Skin of body (tissue), 1 donor: ENCODE measurements at regions not wholly inside any gene's neighbourhood (a gene's known extent, or its start where the extent isn't known, plus 50 kb on each side); places are given as distances from the start of the nearest gene placed in this dataset.
"Not testable (repeated sequence)": the region's sequence is repeated elsewhere in the genome, so short reads cannot be mapped to it uniquely, and the experiment has no call there.

Source experiments
- DNase-seq: peaks from one replicate; lab custom pipeline; 2025; lab: John Stamatoyannopoulos, UW

DNA sequence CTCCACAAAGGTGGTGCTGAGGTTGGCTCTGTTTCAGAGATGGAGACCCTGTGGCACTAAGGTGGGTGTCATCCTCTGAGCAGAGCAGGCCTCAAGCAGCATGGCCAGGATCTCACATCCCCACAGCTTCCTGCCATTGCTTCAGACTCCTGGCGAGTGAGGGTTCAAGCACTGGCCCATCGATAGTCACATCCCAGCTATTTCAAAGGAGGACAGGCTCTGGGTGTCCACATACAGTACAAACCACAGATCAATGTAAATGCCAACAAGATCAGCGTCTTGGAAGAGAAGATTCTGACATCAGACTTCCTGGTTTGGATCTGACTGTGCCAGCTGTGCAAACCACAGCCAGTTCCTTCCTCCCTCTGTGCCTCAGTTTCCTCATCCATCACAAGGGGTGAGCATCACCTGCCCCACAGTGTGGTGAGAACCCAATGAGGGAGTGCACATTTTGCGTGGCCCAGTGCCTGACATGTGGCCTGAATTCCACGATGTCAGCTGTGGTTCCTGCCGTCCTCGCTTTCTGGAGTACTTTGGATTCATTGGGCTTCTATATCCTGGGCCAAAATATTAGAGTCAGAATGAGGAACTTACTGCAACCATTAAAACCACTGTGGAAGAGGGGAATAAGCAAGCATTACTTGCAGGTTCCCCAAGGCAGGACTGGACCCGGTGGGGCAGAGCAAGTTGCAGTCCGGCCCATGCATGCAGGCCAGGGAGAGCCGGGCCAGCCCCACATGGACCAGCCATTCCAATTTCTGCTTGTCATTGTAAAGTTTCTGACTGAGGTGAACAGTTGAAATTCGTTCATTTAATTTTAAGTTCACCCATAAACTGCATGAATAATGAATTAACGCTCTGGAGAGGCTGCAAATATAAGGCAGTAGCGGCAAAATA is 236.0 kb downstream of the TTLL2 start:
- DNase-seq = no peak

DNA sequence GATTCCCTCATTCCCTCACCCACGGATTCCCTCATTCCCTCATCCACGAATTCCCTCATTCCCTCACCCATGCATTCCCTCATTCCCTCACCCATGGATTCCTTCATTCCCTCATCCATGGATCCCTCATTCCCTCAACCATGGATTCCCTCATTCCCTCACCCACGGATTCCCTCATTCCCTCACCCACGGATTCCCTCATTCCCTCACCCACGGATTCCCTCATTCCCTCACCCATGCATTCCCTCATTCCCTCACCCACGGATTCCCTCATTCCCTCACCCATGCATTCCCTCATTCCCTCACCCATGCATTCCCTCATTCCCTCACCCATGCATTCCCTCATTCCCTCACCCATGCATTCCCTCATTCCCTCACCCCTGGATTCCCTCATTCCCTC is 238.0 kb downstream of the TTLL2 start:
- DNase-seq = not testable (repeated sequence)

DNA sequence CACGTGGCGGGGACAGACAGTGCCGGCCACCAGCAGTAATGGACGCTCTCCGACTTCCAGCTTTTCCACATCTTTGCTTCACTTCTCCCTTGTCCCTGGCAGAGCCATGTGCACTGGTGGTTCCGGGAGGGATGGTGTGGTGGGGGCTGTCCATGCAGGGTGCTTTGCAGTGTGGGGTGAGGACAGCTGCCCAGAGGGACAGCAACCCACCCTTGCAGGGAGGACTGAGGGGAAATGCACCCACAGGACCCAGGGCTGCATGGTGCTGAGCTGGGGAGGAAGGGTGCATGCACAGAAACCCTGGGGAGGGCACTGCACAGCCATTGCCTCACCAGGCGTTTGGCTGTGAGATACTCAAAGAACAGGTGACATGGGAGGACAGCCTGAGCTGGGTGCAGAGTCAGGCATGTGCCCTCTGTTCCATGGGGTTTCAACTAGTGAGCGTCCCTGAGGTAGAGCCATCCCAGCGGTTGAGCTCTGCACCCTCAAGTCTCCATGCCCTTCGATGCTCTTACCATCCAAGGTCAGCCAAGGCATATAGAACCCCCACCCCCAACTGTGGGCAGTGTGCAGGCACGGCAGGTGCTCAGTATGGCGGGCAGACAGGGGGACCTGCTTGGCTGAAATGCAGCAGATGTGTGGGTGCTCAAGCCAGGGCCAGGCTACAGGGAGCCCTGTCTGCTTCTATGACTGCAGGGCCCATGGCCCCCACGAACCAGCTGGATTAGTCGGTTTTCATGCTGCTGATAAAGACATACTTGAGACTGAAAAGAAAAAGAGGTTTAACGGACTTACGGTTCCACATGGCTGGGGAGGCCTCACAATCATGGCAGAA is 239.7 kb downstream of the TTLL2 start:
- no peak for DNase-seq

DNA sequence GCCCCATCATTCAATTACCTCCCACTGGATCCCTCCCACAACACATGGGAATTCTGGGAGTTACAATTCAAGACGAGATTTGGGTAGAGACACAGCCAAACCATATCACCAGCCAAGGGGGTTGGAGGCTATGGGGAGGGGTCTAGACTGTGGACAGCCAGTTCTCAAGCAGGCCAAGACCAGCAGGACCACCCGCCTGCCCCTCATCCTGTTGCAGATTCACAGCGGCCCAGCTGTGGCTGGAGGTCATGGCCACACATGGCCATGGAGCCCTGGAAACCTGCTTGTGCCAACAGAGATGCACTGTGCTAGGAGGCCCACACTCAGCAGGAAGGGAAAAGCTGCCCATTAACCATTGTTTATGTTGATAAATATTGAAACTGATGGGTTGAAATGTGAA is 240.5 kb downstream of the TTLL2 start:
- no peak for DNase-seq

DNA sequence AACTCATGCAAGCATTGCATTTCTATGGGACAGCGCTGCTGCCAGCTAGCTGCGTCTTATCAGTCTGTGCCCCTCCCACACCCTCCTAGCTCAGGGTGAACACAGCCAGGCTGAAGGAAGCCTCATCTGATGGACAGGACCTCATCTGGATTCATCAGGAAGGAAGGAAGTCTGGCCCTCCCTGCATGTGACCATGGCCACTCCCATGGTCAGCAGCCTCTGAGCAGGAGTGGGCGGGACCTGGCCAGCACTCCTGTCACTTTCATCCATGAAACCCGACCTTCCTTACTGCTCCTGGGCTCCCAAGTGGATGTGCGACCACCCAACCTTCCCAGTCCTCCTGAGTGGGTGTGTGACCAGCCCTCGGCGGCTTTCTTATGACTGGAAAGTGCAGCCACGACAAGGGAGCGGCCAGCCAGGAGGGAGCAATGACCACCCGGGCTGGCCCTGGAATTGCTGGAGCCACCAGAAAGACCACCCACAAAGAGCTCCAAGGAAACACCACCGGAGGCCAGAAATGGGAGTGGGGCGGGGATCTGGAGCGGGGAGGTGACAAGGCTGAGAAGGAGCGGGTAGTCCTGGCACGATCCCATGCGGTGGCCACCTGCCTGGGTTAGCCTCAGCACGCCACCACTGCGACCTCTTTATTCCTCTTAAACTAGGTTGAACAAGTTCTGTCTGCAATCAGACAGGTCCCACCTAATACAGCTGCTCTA is 241.2 kb downstream of the TTLL2 start:
- no peak for DNase-seq

DNA sequence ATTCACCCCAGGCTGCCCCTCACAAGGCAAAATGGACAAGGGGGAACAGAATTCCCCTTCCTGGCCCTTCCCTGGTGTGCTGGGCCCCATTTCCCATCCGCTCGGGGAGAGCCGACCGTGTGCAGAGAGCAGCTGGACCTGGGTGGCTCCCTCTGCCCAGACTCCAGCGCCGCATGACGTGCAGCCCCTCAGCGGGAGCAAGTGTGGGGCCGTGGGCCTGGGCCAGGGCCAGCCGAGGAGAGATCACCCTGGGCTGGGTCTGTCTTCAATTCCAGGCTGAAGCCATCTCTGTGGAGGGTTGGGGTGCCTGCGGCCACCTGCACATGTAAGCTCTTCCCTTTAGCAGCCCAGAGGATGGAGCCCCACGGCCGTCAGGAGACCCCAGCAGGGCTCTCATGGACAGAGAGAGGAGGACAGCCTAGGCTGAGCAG is 241.8 kb downstream of the TTLL2 start:
- no peak for DNase-seq

DNA sequence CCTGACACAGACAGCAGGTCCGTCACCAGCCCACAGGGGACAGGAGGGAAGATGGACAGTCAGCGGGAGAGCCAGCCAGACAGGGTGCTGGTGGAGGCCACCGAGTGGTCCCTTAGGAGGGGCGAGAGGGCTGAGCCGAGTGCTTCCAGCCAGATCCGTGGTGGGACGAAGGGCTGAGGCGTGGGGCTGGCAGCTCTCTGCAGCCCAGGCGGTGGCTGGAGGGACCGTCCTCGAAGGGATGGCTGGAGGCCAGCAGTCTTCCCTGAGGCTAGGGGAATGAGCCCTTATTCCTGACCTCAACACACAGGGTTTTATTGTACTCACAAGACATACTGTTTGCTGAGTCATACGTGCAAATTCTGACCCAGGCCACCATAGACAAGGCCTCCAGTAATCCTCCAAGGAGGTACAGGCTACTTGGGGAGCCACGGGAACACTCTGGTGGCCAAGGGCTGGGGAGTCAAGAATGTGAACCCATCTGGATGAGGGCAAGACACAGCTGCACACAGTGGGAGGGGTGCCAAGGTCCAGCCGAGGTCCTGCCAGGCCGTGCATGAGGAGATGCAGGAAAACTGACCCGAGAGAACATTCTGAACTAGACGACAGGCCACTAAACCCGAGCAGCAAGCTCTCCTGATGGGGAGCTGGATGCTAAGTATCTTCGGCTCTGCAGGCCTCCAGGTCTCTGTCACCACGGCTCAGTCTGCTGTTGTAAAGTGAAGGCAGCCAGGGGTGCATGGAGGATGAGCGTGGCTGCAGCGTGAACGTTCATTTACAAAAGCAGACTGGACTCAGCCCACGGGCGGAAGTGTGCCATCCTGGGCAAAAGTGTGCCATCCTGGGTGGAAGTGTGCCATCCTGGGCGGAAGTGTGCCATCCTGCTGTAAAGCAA is 242.5 kb downstream of the TTLL2 start:
- DNase-seq = no peak

DNA sequence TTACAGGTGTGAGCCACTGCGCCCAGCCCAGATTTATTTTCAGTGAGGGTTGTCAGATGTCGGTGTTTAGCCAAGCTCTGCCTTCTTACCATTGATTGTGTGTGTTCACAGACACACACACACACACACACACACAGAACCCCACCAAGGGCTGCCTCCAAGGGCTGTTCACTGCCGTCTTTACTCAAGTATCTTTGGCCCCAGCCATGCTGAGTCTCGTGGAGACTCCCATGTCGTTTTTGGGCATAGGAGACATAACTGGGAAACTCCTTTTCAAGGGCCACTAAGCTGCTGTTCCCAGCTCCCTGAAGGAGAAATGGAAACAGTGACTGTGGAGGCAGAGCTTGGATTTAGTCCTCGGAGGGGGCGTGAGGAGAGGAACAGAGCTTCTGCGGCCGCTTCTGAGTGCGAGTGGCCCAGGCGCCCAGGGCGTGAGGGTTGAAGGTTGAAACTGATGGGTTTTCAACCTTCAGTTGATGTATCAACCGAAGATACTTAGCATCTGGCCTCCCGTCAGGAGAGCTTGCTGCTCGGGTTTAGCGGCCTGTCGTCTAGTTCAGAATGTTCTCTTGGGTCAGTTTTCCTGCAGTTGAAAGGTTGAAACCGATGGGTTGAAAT is 243.6 kb downstream of the TTLL2 start:
- no peak for DNase-seq

DNA sequence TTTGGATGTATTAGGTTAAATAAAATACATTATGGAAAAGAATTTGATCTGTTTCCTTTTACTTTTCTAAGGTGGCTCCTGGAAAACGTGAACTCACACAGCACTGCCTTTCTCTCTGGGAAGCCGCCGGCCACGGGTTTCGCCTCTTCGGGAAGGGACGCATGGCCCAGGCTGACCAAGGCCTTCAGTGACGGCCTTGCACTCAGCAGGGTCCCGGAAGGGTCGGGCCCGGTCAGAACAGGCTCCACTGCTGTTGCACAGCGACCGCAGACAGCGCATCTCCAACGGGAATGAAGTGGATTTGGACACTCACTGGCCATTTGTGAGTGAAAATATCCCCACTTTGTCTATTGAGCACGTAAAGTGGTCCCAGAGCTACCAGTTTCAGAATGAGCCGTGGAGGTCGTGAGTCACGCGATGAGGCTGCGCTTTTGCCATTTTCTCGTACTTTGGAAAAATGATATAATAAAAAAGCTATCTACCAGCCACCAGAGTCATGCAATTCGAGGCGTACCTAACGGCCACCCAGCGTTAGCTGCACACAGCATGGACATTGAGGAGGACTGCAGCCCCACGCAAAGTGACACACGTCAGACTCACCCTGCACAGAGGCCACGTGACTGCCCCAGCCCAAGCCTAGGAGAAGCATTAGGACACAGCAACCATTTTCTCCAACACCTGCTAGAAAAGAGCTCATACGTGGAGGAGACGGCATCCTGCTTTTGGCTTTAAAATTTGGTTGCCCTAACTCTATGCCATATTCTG is 244.3 kb downstream of the TTLL2 start:
- DNase-seq = no peak

DNA sequence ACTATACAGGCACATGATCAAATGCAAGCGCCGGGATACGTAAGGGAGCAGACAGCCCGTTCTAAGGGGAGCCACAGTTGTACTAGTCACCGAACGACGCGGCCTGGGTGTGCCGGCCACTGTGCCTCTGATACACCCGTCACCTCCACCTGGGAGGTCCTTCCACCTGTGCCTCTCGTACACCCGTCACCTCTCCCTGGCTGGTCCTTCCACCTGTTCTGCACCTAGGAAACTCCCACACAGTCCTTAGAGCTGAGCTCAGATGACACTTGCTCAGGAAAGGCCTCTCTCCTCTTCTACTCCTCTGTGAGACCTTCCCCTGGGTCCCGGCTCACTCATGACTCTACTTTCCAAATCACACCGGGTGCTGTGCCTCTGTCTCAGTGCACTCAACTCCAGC is 245.0 kb downstream of the TTLL2 start:
- DNase-seq = no peak

DNA sequence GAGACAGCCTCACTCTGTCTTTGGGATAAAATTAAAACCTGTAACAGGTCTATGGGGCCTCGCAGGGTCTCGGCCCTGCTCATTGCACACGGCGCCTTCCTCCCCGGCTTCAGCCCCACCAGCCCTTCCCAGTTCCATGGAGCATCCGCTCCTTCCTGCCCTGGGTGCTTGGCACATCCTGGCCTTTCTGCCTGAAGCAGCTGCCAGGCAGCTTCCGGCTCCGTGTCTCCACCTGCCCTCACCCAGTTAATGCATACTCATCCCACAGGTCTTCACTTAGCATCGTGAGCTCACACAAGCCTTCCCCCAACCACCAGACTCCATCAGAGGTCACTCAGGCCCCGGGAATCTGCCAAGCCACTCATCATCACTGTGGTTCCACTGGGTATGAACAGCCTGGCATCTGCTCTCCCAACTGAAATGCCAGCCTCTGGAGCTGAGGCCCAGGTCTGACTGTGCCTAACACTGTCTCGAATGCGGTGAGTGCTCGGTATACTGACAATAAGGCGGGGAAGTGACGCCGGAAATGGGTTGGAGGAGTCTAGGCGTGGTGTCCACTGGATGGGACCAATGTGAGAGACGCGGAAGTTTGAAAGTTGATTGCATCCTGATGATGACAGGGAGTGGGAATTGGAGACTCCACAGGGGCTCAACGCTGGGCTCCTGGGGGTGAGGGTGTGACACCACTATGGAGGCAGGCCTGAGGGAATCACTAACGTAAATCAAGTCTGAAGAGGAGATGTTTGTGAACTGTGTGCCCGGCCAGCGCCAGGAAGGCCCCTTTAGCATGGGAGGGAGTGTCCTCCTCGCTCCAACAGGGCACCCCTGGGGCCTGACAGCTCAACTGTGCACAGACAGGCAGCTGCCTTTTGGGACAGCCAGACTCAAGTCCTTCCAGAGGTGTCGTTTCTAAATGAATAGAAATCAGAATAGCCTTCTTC is 245.8 kb downstream of the TTLL2 start:
- DNase-seq = no peak

DNA sequence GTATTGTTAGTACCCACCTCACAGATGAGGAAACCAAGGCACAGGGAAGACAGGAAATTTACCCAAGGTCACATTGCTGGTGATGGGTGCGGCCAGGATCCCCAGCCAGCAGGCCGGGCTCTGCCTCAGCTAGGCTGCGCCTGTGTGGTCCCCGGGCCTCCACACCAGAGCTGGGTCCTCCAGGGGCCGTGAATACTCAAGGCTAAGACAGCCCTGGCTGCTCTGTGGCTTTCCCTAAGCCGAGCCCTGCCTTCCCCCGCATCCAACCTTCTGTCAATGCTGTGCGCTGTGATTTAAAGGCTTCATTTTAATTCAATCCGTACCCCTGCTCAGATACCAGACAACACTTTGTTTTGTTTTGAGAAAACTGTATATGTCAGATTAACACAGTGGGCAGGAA is 246.7 kb downstream of the TTLL2 start:
- DNase-seq = peak; percentile 74

DNA sequence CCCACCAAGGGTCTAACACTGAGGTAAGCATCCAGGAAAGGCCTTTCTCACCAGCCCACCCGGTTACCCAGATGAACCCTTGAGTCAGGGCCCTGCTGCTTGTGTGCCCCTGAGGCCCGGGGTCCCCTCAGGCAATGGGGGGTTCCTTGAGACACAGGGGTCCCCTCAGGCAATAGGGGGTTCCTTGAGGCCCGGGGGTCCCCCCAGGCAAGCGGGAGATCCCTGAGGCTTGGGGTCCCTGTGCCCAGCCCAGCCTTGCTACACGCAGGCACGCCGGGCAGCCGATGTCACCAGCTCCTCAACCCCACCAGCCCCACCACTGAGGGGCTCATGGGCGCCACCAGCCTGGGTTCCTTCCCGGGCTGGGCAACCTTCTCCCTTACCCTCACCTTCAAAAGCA is 247.2 kb downstream of the TTLL2 start:
- no peak for DNase-seq

DNA sequence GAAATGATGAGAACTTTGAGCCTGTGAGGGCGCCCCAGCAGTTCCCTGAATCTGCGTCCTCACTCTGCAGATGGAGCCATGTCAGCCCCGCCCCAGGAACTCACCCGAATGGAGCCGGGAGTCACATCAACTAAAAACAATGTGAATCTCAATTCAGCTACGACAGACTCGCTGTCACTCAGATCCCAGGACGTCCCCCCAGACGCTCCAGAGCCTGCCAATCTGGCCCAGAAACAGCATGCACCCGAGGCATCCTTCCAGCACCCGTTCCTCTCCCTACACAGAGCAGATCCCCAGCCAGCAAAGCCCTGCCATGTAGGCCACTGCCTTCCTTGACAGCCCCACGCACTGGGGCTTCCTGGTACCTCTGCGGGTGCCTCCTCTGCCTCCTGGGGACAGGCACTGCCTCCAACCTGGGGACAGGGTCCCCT is 248.0 kb downstream of the TTLL2 start:
- peak; percentile 67 for DNase-seq

DNA sequence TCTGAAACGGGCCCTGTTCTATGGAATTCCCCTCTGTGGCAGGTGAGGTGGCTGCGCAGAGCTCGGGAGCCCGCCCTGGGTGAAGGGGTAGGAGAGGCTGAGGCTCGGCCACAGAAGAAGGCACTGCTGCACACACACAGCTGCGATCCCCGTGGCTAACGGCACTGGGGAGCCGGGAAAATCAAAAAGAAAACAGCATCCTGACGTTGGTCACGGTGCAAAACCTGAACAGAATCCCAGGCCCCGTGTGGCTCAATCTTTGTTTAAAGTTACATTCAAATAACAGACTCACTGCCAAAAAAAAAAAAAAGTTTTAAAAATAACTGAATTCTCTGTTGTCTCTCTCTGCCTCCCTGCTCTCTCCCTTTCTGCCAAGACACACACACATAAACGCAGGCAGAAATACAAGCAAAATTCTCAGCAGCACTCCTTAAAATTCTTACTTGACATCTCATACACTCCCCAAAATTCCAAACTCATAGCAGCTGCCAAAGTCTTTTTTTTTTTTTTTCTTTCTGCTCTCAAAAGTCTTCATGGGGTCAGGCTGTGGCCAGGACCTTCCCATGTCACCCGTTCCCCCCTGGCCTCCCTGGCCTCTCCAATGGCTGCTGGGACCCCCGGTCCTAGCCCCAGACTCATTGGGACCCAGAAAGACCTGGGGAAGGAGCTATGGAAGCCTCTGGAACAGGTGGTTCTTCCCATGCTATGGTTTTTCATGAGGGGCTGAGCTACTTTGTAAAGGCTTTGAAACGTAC is 248.8 kb downstream of the TTLL2 start:
- DNase-seq = peak; percentile 45

DNA sequence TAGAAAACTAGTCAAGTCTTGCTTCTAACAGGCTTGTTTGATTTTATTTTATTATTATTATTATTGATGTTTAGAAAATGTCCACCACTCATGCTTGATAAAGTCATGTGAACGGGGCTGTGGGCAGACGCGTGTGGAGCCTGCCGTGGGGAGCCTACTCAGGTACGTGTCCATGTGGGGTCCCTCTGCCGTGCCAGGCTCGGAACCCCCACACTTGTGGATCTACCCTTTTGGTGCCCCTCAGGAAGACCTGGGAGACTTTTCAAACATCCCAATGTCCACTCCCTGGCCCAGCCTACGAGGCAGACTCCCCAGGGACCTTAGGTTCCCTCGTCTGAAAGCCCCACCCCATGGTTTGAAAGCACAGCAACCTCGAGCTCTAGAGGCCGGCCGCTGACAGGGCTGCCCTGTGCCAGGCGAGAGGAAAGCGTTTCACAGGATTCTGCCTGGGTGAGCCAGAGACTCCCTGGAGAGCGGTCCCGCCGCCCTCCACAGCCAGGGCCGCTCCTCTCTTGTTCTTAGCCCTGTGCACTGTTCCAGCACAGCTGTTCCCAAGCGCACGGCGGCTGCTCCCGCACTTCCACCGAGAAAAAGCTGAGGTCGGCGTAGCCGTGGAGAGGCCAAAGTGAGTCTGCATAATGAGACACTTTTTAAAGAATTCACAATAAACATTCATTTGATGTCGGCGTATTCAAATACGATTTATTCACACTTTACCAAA is 249.7 kb downstream of the TTLL2 start:
- DNase-seq = no peak

DNA sequence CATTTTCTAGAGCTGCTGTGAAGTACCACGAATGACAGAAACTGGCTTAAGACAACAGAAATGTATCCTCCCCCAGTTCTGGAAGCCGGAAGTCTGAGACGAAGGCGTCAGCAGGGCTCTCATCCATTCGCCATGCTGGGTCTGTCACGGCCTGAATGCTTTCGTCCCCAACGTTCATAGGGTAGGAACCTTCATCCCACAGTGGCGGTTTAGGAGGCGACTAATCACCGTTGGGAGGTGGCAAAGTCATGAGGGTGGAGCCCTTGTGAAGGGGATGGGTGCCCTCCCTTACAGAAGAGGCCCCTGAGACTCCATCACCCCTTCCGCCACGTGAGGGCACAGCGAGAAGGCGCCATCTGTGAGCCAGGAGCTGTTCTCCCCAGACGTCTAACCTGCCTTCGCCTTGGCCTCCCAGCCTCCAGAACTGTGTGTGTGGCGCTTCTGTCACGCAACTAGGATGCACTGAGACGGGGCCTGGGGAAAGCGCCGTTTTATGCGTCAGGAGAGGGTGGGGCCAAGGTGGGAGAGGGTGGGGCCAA is 250.3 kb downstream of the TTLL2 start:
- no peak for DNase-seq
